NT2/D1 (cell line): ENCODE measurements at regions not wholly inside any gene's neighbourhood (a gene's known extent, or its start where the extent isn't known, plus 50 kb on each side); places are given as distances from the start of the nearest gene placed in this dataset.

ENCODE experiments used
- SUZ12 ChIP-seq: IDR thresholded peaks from 2 replicates; pipeline ENCODE4 v1.6.1; 2011; ENCODE audit not compliant: insufficient read length, insufficient read depth; ENCODE audit errors: extremely low read depth
- YY1 ChIP-seq: IDR thresholded peaks from 2 replicates; pipeline ENCODE4 v1.6.1; 2011; ENCODE audit not compliant: insufficient read length, insufficient read depth

DNA sequence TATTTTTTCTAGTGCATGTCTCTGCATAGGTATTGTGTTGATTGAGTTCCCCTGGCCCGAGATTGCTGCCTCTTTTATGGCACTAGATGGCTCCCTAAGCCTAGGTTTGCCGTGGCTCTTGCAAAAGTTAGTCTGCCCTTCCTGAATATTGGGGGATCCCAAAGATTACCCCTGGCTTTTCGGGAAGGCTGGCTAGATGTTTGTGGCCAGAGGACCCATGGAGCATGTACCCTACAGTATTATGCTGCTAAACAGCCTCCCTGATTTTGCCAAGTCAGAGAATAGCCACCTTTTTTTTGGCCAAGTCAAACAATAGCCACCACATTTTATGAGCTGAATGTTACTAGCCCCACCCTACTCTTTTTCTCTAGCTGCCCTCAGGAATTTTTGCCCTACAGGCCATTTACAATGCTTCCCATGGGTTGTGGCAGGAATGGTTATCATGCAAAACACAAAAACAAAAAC, 343.2 kb downstream of the OLFM3 start:
- TF ChIP-seq SUZ12 (no peak), YY1 (no peak)
